ENCODE measurements at regions not wholly inside any gene's neighbourhood (a gene's known extent, or its start where the extent isn't known, plus 50 kb on each side); places are given as distances from the start of the nearest gene placed in this dataset.

- H3K27ac Mint-ChIP-seq: no peak overlapping the region
- no peaks in the 10 kb centered on the region for H3K9me3 Mint-ChIP-seq
- peaks cover 4% of the 10 kb centered on the region for H3K36me3 Mint-ChIP-seq
- no peak overlapping the region for H3K4me3 Mint-ChIP-seq
- ATAC-seq (ENCODE audit: low read depth) (no peak), DNase-seq (ENCODE audit: low spot score in 2 of 2) (no peak)
- peaks cover 4% of the 10 kb centered on the region for H3K27me3 Mint-ChIP-seq
- H3K4me1 Mint-ChIP-seq: peaks cover 5% of the 10 kb centered on the region
These were observed 135.6 kb downstream of the ICE1 start for GRCh38 chr5:5558102-5558501.

GRCh38 chr5:5551499-5551898, 129.0 kb downstream of the ICE1 start:
- peaks cover 5% of the 10 kb centered on the region for H3K27me3 Mint-ChIP-seq

GRCh38 chr5:5546408-5546807, 123.9 kb downstream of the ICE1 start:
- Mint-ChIP-seq H3K27me3 (peaks cover 8% of the 10 kb centered on the region), H3K27ac (no peak overlapping the region)

More at GRCh38 chr5:5551499-5551898, 129.0 kb downstream of the ICE1 start:
- DNase-seq (ENCODE audit: low spot score in 2 of 2): no peak
- H3K9me3 Mint-ChIP-seq: peaks cover 9% of the 10 kb centered on the region
- H3K4me1 Mint-ChIP-seq: no peaks in the 10 kb centered on the region
- ATAC-seq (ENCODE audit: low read depth): no peak
- H3K4me3 Mint-ChIP-seq: no peak overlapping the region
- no peak overlapping the region for H3K27ac Mint-ChIP-seq
- peaks cover 6% of the 10 kb centered on the region for H3K36me3 Mint-ChIP-seq

GRCh38 chr5:5544094-5544663, 121.7 kb downstream of the ICE1 start:
- ATAC-seq (ENCODE audit: low read depth): no peak
- peaks cover 11% of the 10 kb centered on the region for H3K27me3 Mint-ChIP-seq
- H3K36me3 Mint-ChIP-seq: peaks cover 4% of the 10 kb centered on the region
- H3K4me1 Mint-ChIP-seq: peaks cover 3% of the 10 kb centered on the region
- no peak for DNase-seq (ENCODE audit: low spot score in 2 of 2)
- no peak overlapping the region for H3K4me3 Mint-ChIP-seq
- no peak overlapping the region for H3K27ac Mint-ChIP-seq
- peaks cover 8% of the 10 kb centered on the region for H3K9me3 Mint-ChIP-seq

More at GRCh38 chr5:5546408-5546807, 123.9 kb downstream of the ICE1 start:
- H3K4me1 Mint-ChIP-seq: no peaks in the 10 kb centered on the region
- H3K4me3 Mint-ChIP-seq: no peak overlapping the region
- peaks cover 2% of the 10 kb centered on the region for H3K36me3 Mint-ChIP-seq
- no peak for DNase-seq (ENCODE audit: low spot score in 2 of 2)
- peaks cover 8% of the 10 kb centered on the region for H3K9me3 Mint-ChIP-seq
- ATAC-seq (ENCODE audit: low read depth): no peak

- Mint-ChIP-seq H3K4me1 (peaks cover 3% of the 10 kb centered on the region), H3K27ac (no peak overlapping the region), H3K9me3 (peaks cover 2% of the 10 kb centered on the region), H3K36me3 (peaks cover 2% of the 10 kb centered on the region), H3K27me3 (peaks cover 7% of the 10 kb centered on the region), H3K4me3 (no peak overlapping the region)
- ATAC-seq (ENCODE audit: low read depth): no peak
- no peak for DNase-seq (ENCODE audit: low spot score in 2 of 2)
These were observed 120.2 kb downstream of the ICE1 start for GRCh38 chr5:5542654-5543053.

- peaks cover 9% of the 10 kb centered on the region for H3K27me3 Mint-ChIP-seq
These were observed 117.6 kb downstream of the ICE1 start for GRCh38 chr5:5540065-5540464.

More at GRCh38 chr5:5540065-5540464, 117.6 kb downstream of the ICE1 start:
- DNase-seq (ENCODE audit: low spot score in 2 of 2) (no peak), ATAC-seq (ENCODE audit: low read depth) (no peak)
- Mint-ChIP-seq H3K27ac (no peak overlapping the region), H3K4me3 (no peak overlapping the region), H3K9me3 (peaks cover 2% of the 10 kb centered on the region), H3K36me3 (peaks cover 2% of the 10 kb centered on the region), H3K4me1 (peaks cover 3% of the 10 kb centered on the region)
